Endothelial cell of umbilical vein (primary cell): ENCODE measurements at regions not wholly inside any gene's neighbourhood (a gene's known extent, or its start where the extent isn't known, plus 50 kb on each side); places are given as distances from the start of the nearest gene placed in this dataset.
"Not testable (repeated sequence)": the region's sequence is repeated elsewhere in the genome, so short reads cannot be mapped to it uniquely, and the experiment has no call there.

Source experiments
- BruUV-seq: library from RNA; stranded (reverse); fragments of 400-500 nt; replicated peaks from 2 replicates; lab custom pipeline; 2021; lab: Mats Ljungman, UMichigan
- CTCF ChIA-PET: fragments of 300-600, 350-600 bp; sonication (Branson Sonifier 250); formaldehyde crosslinking; loops from one replicate; lab custom pipeline; 2021; ENCODE audit warnings: antibody characterized with exemption, inconsistent platforms; lab: Charles Lee
- POLR2A ChIA-PET: fragments of 300-600, 350-600 bp; sonication (Branson Sonifier 250); formaldehyde crosslinking; loops from one replicate; lab custom pipeline; 2021; ENCODE audit warnings: antibody characterized with exemption, inconsistent platforms; lab: Charles Lee
- DNase-seq: peaks from one replicate; pipeline ENCODE4 v3.0.0-alpha.2; 2011; ENCODE audit warnings: low read depth, low spot score
- FAIRE-seq: peaks from 2 replicates; lab custom pipeline; 2011; peaks lifted over from hg19 to GRCh38; lab: Jason Lieb, UNC
- H2AFZ ChIP-seq: 2 replicates; pipeline ENCODE4 v1.6.0; 2012; ENCODE audit warnings: low read depth, low read length, control low read depth, inconsistent platforms
- H3K27ac ChIP-seq: 2 replicates; pipeline ENCODE4 v1.5.1; 2011; ENCODE audit warnings: low read depth, mild to moderate bottlenecking, control low read depth, low read length, moderate library complexity; ENCODE audit not compliant: insufficient read depth
- H3K27me3 ChIP-seq, 2 experiments: 2 replicates each; pipeline versions ENCODE4 v1.6.0 to v1.6.1; 2011; ENCODE audit warnings: low read length in 2 of 2, mixed read lengths in 1 of 2; ENCODE audit not compliant: control insufficient read depth in 2 of 2, insufficient read depth in 2 of 2
- H3K36me3 ChIP-seq, 2 experiments: 2 replicates in 1 of 2; 3 replicates in 1 of 2; pipeline ENCODE4 v1.5.1; 2011; ENCODE audit warnings: low read length in 2 of 2, mild to moderate bottlenecking in 1 of 2, moderate library complexity in 1 of 2; ENCODE audit not compliant: control insufficient read depth in 2 of 2, insufficient read depth in 2 of 2; ENCODE audit errors: extremely low read depth in 1 of 2
- H3K4me1 ChIP-seq: 3 replicates; pipeline ENCODE4 v1.5.1; 2011; ENCODE audit warnings: mild to moderate bottlenecking, low read length; ENCODE audit not compliant: control insufficient read depth, insufficient read depth; ENCODE audit errors: extremely low read depth
- H3K4me2 ChIP-seq: 2 replicates; pipeline ENCODE4 v1.6.1; 2011; ENCODE audit warnings: low read length, control low read depth, mixed read lengths; ENCODE audit not compliant: insufficient read depth
- H3K4me3 ChIP-seq, 3 experiments: fragments of 200-600 bp in 1 of 3; sonication (generic), shearing (Covaris generic) in 1 of 3; replicated peaks in 1 of 3; 2 replicates each; pipeline ENCODE4 v1.5.1; 2011 to 2016; ENCODE audit warnings: control low read depth in 3 of 3, low read length in 3 of 3, mild to moderate bottlenecking in 2 of 3, inconsistent platforms in 1 of 3, low read depth in 1 of 3, moderate library complexity in 1 of 3; ENCODE audit not compliant: insufficient read depth in 1 of 3
- H3K79me2 ChIP-seq: 2 replicates; pipeline ENCODE4 v1.6.0; 2012; ENCODE audit warnings: low read length, inconsistent platforms; ENCODE audit not compliant: control insufficient read depth, insufficient read depth
- H3K9ac ChIP-seq: replicated peaks from 2 replicates; pipeline ENCODE3; 2011; ENCODE audit warnings: low read length, control low read depth; ENCODE audit not compliant: insufficient read depth; ENCODE audit errors: extremely low read depth
- H3K9me1 ChIP-seq: replicated peaks from 3 replicates; pipeline ENCODE4 v1.6.0; 2011; ENCODE audit warnings: mild to moderate bottlenecking, low read length; ENCODE audit not compliant: control insufficient read depth, insufficient read depth; ENCODE audit errors: extremely low read depth
- H3K9me3 ChIP-seq: replicated peaks from 2 replicates; pipeline ENCODE4 v1.5.1; 2012; ENCODE audit warnings: low read length, inconsistent platforms; ENCODE audit not compliant: control insufficient read depth, insufficient read depth
- H4K20me1 ChIP-seq: replicated peaks from 2 replicates; pipeline ENCODE3; 2011; ENCODE audit warnings: mild to moderate bottlenecking, low read length; ENCODE audit not compliant: control insufficient read depth, insufficient read depth; ENCODE audit errors: extremely low read depth
- CTCF ChIP-seq, 2 donors: IDR thresholded peaks; 1 replicate in 1 of 2; 2 replicates in 1 of 2; pipeline ENCODE4 v1.5.1; 2011; ENCODE audit warnings: low read length in 2 of 2, mild to moderate bottlenecking in 2 of 2, moderate library complexity in 2 of 2, control low read depth in 1 of 2, inconsistent platforms in 1 of 2, low read depth in 1 of 2; ENCODE audit not compliant: insufficient read depth in 1 of 2; ENCODE audit errors: extremely low read depth in 1 of 2
- GATA2 ChIP-seq: IDR thresholded peaks from 2 replicates; pipeline ENCODE4 v1.7.0; 2011; ENCODE audit warnings: low read depth, mild to moderate bottlenecking, moderate library complexity, mixed read lengths, low read length; ENCODE audit not compliant: insufficient read length, insufficient read depth
- MAX ChIP-seq: IDR thresholded peaks from 2 replicates; pipeline ENCODE4 v1.6.1; 2011; ENCODE audit not compliant: insufficient read depth, insufficient read length
- POLR2A ChIP-seq: IDR thresholded peaks from 2 replicates; pipeline ENCODE4 v1.6.1; 2012; ENCODE audit warnings: low read depth, mild to moderate bottlenecking, control low read depth, low read length
- dilution Hi-C: fragments of 300-500 bp; cut with MboI; formaldehyde crosslinking; loops from one replicate; pipeline ENCODE4 v1.15.0; 2019; ENCODE audit warnings: low sequenced_read_pairs; ENCODE audit not compliant: extremely low pct_ligation_motif_present
- intact Hi-C: fragments of 100-400 bp; cut with micrococcal nuclease; formaldehyde crosslinking; loops from one replicate; pipeline ENCODE4 v1.10.0; 2022

- DNase-seq (no peak), FAIRE-seq (no peak)
- Histone ChIP-seq H3K27ac (no peak overlapping the region), H3K9me3 (peaks cover 2% of the 10 kb centered on the region), H3K27me3 (no peaks in the 10 kb centered on the region), H4K20me1 (no peaks in the 10 kb centered on the region), H3K36me3 (no peaks in the 10 kb centered on the region), H3K4me1 (no peaks in the 10 kb centered on the region), H3K9me1 (no peaks in the 10 kb centered on the region), H3K9ac (no peak overlapping the region), H3K4me3 (no peak overlapping the region), H2AFZ (no peak overlapping the region), H3K4me2 (no peak overlapping the region), H3K79me2 (no peaks in the 10 kb centered on the region)
- dilution Hi-C loops = no loop called here
- intact Hi-C loops = no loop called here
- TF ChIP-seq CTCF (IDR thresholded peaks at IDR 0.05; ENCODE audit: extremely low read depth in 1 of 2, insufficient read depth in 1 of 2, low read depth in 1 of 2, low read length in 2 of 2) (no peak), GATA2 (no peak), POLR2A (no peak), MAX (no peak)
- no TSS peak for BruUV-seq
- CTCF ChIA-PET = no interaction called here
- POLR2A ChIA-PET = no interaction called here
Measured at GRCh38 chr11:38693306-38693705, 2095.3 kb upstream of the RAG2 start.

DNA sequence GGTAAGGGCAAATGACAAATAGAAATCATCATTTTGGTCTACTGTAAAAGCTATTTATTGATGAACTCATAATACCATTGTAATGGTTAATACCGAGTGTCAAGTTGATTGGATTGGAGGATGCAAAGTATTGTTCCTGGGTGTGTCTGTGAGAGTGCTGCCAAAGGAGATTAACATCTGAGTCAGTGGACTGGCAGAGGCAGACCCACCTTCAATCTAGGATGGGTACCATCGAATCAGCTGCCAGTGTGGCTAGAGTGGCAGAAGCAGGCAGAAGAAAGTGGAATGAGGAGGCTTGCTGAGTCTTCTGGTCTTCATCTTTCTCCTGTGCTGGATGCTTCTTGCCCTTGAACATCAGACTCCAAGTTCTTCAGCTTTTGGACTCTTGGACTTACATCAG, 2092.2 kb upstream of the RAG2 start:
- CTCF ChIA-PET, H3K36me3 ChIP-seq, FAIRE-seq, H3K9me3 ChIP-seq, BruUV-seq, H2AFZ ChIP-seq, dilution Hi-C loops, H3K9me1 ChIP-seq, POLR2A ChIA-PET, H3K27ac ChIP-seq, H3K4me3 ChIP-seq, H3K4me1 ChIP-seq, DNase-seq, H3K27me3 ChIP-seq, H3K79me2 ChIP-seq, intact Hi-C loops, H3K4me2 ChIP-seq, H4K20me1 ChIP-seq, H3K9ac ChIP-seq: not testable (repeated sequence)
